ENCODE measurements at regions not wholly inside any gene's neighbourhood (a gene's known extent, or its start where the extent isn't known, plus 50 kb on each side); places are given as distances from the start of the nearest gene placed in this dataset.

DNA sequence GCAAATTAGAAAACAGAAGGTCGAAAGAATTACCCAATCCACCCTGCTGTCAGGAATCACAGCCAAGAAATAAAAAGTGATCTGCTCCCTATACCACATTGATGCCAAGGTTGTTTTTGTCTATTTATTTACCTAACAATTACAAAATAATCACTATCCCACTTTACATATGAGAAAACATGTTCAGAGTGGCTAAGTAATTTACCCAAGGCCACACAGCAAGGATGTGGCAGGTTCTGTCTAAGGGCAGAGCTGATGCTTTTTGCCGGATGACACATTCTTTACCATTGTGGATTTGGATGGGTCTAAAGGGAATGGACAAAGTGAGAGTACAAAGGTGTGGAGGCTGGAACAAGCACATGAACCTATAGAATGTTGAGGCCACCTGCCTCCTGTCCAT, 460.7 kb downstream of the INSC start:
- Histone ChIP-seq H3K27me3 (no peaks in the 10 kb centered on the region), H3K9me3 (no peaks in the 10 kb centered on the region), H3K4me3 (ENCODE audit: low read depth, low read length) (no peak overlapping the region), H3K4me1 (peaks cover 5% of the 10 kb centered on the region), H3K36me3 (no peaks in the 10 kb centered on the region)
- TF ChIP-seq, protein P1, sequence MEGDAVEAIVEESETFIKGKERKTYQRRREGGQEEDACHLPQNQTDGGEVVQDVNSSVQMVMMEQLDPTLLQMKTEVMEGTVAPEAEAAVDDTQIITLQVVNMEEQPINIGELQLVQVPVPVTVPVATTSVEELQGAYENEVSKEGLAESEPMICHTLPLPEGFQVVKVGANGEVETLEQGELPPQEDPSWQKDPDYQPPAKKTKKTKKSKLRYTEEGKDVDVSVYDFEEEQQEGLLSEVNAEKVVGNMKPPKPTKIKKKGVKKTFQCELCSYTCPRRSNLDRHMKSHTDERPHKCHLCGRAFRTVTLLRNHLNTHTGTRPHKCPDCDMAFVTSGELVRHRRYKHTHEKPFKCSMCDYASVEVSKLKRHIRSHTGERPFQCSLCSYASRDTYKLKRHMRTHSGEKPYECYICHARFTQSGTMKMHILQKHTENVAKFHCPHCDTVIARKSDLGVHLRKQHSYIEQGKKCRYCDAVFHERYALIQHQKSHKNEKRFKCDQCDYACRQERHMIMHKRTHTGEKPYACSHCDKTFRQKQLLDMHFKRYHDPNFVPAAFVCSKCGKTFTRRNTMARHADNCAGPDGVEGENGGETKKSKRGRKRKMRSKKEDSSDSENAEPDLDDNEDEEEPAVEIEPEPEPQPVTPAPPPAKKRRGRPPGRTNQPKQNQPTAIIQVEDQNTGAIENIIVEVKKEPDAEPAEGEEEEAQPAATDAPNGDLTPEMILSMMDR (IDR thresholded peaks at IDR 0.05; ENCODE audit: low read depth, low read length): no peak
- DNase-seq: no peak

GRCh38 chr11:15576769-15577168, 462.0 kb downstream of the INSC start:
- Histone ChIP-seq H3K4me1 (peaks cover 7% of the 10 kb centered on the region), H3K4me3 (ENCODE audit: low read depth, low read length) (no peak overlapping the region), H3K27me3 (no peaks in the 10 kb centered on the region), H3K36me3 (no peaks in the 10 kb centered on the region), H3K9me3 (no peaks in the 10 kb centered on the region)
- no peak for DNase-seq
- TF ChIP-seq, protein P1 (IDR thresholded peaks at IDR 0.05; ENCODE audit: low read depth, low read length): no peak

- TF ChIP-seq, protein P1 (IDR thresholded peaks at IDR 0.05; ENCODE audit: low read depth, low read length): no peak
- DNase-seq: no peak
- H3K9me3 ChIP-seq: no peaks in the 10 kb centered on the region
- no peaks in the 10 kb centered on the region for H3K27me3 ChIP-seq
- H3K4me3 ChIP-seq (ENCODE audit: low read depth, low read length): no peak overlapping the region
- H3K4me1 ChIP-seq: peaks cover 7% of the 10 kb centered on the region
- H3K36me3 ChIP-seq: no peaks in the 10 kb centered on the region
Observed at GRCh38 chr11:15577519-15577918, 462.8 kb downstream of the INSC start.

DNA sequence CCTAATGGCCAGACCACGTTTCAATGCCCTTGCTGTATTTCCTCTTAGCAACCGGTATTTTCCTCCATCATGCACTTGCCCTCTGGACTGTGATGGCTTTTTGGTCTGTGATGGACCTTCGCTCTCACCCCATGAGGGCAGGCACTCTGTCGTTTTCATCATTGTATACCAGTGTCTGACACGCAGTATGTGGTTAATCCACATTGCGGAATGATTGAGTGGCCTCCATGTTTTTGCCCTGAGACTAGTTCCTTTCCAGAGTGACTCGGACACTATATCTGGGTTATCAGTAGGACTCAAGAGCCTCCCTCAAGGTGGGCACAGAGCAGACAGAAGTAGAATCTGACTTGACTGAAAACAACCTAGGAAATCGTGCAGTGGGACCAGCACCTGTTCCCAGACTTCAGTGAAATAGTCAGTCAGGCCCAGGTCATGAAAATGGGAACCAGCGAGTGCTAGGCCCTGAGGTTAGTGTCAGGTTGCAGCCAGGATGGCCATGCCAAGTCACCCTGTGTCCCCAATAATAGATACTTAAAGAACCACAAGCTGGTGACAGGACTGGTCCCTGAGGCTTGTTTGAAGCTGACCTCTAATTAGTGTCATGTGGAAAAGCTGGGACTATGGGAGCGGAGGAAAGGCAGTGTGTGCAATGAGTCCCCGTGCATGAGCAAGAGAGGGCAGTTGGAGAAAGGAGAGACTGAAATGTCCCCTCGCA, 464.7 kb downstream of the INSC start:
- Histone ChIP-seq H3K4me3 (ENCODE audit: low read depth, low read length) (no peak overlapping the region), H3K9me3 (no peaks in the 10 kb centered on the region), H3K27me3 (no peaks in the 10 kb centered on the region), H3K4me1 (peaks cover 10% of the 10 kb centered on the region), H3K36me3 (no peaks in the 10 kb centered on the region)
- no peak for DNase-seq
- TF ChIP-seq, protein P1 (IDR thresholded peaks at IDR 0.05; ENCODE audit: low read depth, low read length): no peak

DNA sequence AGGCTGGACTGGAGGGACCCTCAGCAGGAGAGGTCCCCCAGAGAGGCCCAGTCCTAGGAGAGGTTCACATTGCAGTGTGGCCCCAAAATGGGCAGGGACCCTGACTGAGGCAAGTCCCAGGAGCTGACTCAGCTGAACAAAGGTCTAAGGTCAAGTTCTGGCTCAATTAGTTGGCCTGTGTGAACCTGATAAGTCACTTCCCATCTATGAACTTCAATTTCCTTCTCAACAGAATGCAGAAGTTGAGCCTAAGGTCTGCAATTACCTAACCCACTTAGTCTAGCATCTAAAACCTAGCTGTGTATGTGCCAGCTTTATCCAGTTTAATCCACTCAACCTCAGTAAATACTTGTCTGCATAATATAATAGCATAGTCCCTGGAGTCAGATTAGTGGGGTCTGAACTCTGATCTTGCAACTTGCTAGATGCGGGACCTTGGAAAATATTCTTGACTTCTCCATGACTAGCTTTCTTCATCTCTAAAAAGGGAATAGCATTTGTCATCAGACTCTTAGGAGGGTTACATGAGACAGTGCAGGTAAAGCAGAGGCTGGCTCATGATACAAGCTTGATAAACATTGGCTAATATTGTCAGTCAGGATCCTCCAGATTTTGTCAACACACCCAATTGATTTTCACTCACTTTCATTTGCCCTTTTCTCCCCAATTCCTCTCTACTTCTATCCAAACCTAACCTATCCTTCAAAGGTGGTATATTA, 465.5 kb downstream of the INSC start:
- no peak for DNase-seq
- TF ChIP-seq, protein P1 (IDR thresholded peaks at IDR 0.05; ENCODE audit: low read depth, low read length): no peak
- no peaks in the 10 kb centered on the region for H3K27me3 ChIP-seq
- H3K4me3 ChIP-seq (ENCODE audit: low read depth, low read length): no peak overlapping the region
- H3K9me3 ChIP-seq: no peaks in the 10 kb centered on the region
- peaks cover 17% of the 10 kb centered on the region for H3K4me1 ChIP-seq
- H3K36me3 ChIP-seq: no peaks in the 10 kb centered on the region

GRCh38 chr11:15580775-15581095, 466.0 kb downstream of the INSC start:
- DNase-seq: no peak
- peaks cover 20% of the 10 kb centered on the region for H3K4me1 ChIP-seq

More at GRCh38 chr11:15580775-15581095, 466.0 kb downstream of the INSC start:
- Histone ChIP-seq H3K27me3 (no peaks in the 10 kb centered on the region), H3K36me3 (no peaks in the 10 kb centered on the region), H3K9me3 (no peaks in the 10 kb centered on the region), H3K4me3 (ENCODE audit: low read depth, low read length) (no peak overlapping the region)
- TF ChIP-seq, protein P1 (IDR thresholded peaks at IDR 0.05; ENCODE audit: low read depth, low read length): no peak

All from BE2C (cell line).